Caco-2 (cell line): ENCODE measurements at regions not wholly inside any gene's neighbourhood (a gene's known extent, or its start where the extent isn't known, plus 50 kb on each side); places are given as distances from the start of the nearest gene placed in this dataset.

Experiments
- BruUV-seq: library from RNA; stranded (reverse); fragments of 400-500 nt; replicated peaks from 2 replicates; lab custom pipeline; 2021; lab: Mats Ljungman, UMichigan
- CTCF ChIA-PET: fragments of 300-600 bp; sonication (Branson Sonifier 250); formaldehyde crosslinking; loops from one replicate; lab custom pipeline; 2022; ENCODE audit warnings: antibody characterized with exemption; lab: Charles Lee
- POLR2A ChIA-PET: fragments of 300-600 bp; sonication (Branson Sonifier 250); formaldehyde crosslinking; loops from one replicate; lab custom pipeline; 2022; ENCODE audit warnings: antibody characterized with exemption; lab: Charles Lee
- DNase-seq, 2 experiments: peaks; one replicate each; pipeline versions ENCODE4 v3.0.0 to v3.0.0-alpha.2; 2020 to 2022
- H3K27me3 ChIP-seq: replicated peaks from 2 replicates; pipeline ENCODE4 v1.6.0; 2011; ENCODE audit warnings: low read length; ENCODE audit not compliant: control insufficient read depth, insufficient read depth
- H3K36me3 ChIP-seq: 2 replicates; pipeline ENCODE4 v1.5.1; 2011; ENCODE audit warnings: low read length; ENCODE audit not compliant: control insufficient read depth, insufficient read depth
- H3K4me1 ChIP-seq: fragments of 250-450 bp; sonication (Bioruptor Pico); 2 replicates; pipeline ENCODE4 v1.5.1; 2020; ENCODE audit warnings: mild to moderate bottlenecking
- H3K4me3 ChIP-seq: 2 replicates; pipeline ENCODE4 v1.5.1; 2011; ENCODE audit warnings: low read depth, mild to moderate bottlenecking, control low read depth, low read length
- H3K9me3 ChIP-seq: fragments of 250-450 bp; sonication (Bioruptor Pico); 2 replicates; pipeline ENCODE4 v1.5.1; 2020; ENCODE audit warnings: mild to moderate bottlenecking, moderate library complexity
- H3K27ac Mint-ChIP-seq: one replicate; pipeline ENCODE4 v1.8.0; 2022; ENCODE audit warnings: mixed read lengths; ENCODE audit not compliant: unreplicated experiment
- H3K27me3 Mint-ChIP-seq: one replicate; pipeline ENCODE4 v1.8.0; 2022; ENCODE audit warnings: mixed read lengths; ENCODE audit not compliant: insufficient read depth, unreplicated experiment
- H3K36me3 Mint-ChIP-seq: one replicate; pipeline ENCODE4 v1.8.0; 2022; ENCODE audit warnings: mild to moderate bottlenecking, mixed read lengths; ENCODE audit not compliant: insufficient read depth, unreplicated experiment
- H3K4me1 Mint-ChIP-seq: one replicate; pipeline ENCODE4 v1.8.0; 2022; ENCODE audit warnings: low read depth, mixed read lengths; ENCODE audit not compliant: unreplicated experiment
- H3K4me3 Mint-ChIP-seq: one replicate; pipeline ENCODE4 v1.8.0; 2022; ENCODE audit warnings: mild to moderate bottlenecking, moderate library complexity, mixed read lengths; ENCODE audit not compliant: unreplicated experiment
- H3K9me3 Mint-ChIP-seq: one replicate; pipeline ENCODE4 v1.8.0; 2022; ENCODE audit warnings: mixed read lengths; ENCODE audit not compliant: unreplicated experiment
- intact Hi-C: fragments of 100-400 bp; cut with micrococcal nuclease; formaldehyde crosslinking; loops from one replicate; pipeline ENCODE4 v1.10.0; 2022; ENCODE audit not compliant: unreplicated experiment
- TF ChIP-seq, protein P1 (sequence below), 2 experiments: fragments of 200-600 bp in 1 of 2; IDR thresholded peaks; 1 replicate in 1 of 2; 2 replicates in 1 of 2; pipeline versions ENCODE4 v1.5.1 to v1.8.0; 2011 to 2022; ENCODE audit warnings: antibody characterized with exemption in 1 of 2, control low read depth in 1 of 2, inconsistent platforms in 1 of 2, low read depth in 1 of 2, low read length in 1 of 2, mild to moderate bottlenecking in 1 of 2, moderate library complexity in 1 of 2; ENCODE audit not compliant: insufficient read depth in 1 of 2, severe bottlenecking in 1 of 2, unreplicated experiment in 1 of 2

DNA sequence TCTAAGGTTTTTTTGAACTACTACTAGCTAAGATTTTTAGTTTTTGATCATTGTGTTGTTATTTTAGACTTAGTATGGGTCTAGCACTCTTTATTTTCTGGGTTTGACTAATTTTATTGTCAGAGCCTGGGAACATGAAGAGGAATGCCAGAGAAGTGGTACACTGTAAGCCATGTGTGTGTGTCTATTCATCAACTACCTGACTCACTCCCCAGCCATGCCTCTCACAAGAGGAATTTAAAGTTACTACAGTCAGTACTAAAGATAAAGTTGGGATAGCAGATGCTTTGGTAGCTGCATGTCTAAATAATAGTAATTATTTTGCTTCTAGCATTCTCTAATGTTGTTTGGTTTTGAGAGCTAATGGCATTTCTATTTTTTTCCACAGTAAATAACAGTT is 264.8 kb downstream of the CSNK1G3 start:
- BruUV-seq, result no TSS peak
- DNase-seq, result no peak
- intact Hi-C loops, result no loop called here
- Histone ChIP-seq H3K4me3 (no peak overlapping the region), H3K27me3 (no peaks in the 10 kb centered on the region), H3K36me3 (no peaks in the 10 kb centered on the region), H3K4me1 (no peaks in the 10 kb centered on the region), H3K9me3 (no peaks in the 10 kb centered on the region)
- no peaks in the 10 kb centered on the region for H3K9me3 Mint-ChIP-seq
- TF ChIP-seq, protein P1, sequence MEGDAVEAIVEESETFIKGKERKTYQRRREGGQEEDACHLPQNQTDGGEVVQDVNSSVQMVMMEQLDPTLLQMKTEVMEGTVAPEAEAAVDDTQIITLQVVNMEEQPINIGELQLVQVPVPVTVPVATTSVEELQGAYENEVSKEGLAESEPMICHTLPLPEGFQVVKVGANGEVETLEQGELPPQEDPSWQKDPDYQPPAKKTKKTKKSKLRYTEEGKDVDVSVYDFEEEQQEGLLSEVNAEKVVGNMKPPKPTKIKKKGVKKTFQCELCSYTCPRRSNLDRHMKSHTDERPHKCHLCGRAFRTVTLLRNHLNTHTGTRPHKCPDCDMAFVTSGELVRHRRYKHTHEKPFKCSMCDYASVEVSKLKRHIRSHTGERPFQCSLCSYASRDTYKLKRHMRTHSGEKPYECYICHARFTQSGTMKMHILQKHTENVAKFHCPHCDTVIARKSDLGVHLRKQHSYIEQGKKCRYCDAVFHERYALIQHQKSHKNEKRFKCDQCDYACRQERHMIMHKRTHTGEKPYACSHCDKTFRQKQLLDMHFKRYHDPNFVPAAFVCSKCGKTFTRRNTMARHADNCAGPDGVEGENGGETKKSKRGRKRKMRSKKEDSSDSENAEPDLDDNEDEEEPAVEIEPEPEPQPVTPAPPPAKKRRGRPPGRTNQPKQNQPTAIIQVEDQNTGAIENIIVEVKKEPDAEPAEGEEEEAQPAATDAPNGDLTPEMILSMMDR (IDR thresholded peaks at IDR 0.05; ENCODE audit: insufficient read depth in 1 of 2, low read depth in 1 of 2, low read length in 1 of 2, severe bottlenecking in 1 of 2, unreplicated experiment in 1 of 2), result no peak
- CTCF ChIA-PET, result no interaction called here
- H3K4me3 Mint-ChIP-seq, result no peak overlapping the region
- no peak overlapping the region for H3K27ac Mint-ChIP-seq
- POLR2A ChIA-PET, result no interaction called here
- H3K36me3 Mint-ChIP-seq, result no peaks in the 10 kb centered on the region
- no peaks in the 10 kb centered on the region for H3K4me1 Mint-ChIP-seq
- peaks cover 3% of the 10 kb centered on the region for H3K27me3 Mint-ChIP-seq

DNA sequence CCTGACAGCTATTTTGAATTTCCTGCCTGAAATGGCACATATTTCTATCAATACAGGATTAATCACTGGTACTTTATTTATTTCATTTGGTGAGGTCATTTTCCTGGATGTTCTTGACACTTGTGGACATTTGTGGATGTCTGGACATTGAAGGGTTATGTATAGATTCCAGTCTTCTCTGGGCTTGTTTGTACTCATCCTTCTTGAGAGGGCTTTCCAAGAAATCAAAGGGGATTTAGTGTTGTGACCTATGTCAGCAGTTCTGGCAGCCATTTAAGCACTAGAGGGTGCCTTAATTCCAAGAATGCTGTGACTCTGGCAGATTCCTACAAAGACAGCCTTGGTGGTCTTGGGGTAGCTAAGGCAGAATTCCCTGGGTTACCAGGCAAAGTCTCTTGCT is 259.7 kb downstream of the CSNK1G3 start:
- Histone ChIP-seq H3K27me3 (no peaks in the 10 kb centered on the region), H3K4me1 (no peaks in the 10 kb centered on the region), H3K4me3 (no peak overlapping the region), H3K36me3 (no peaks in the 10 kb centered on the region), H3K9me3 (no peaks in the 10 kb centered on the region; the same call in 1 of the 2 replicates)
- BruUV-seq, result no TSS peak
- H3K9me3 Mint-ChIP-seq, result no peaks in the 10 kb centered on the region
- no peak overlapping the region for H3K27ac Mint-ChIP-seq
- no peak overlapping the region for H3K4me3 Mint-ChIP-seq
- DNase-seq, result no peak
- no peaks in the 10 kb centered on the region for H3K4me1 Mint-ChIP-seq
- H3K27me3 Mint-ChIP-seq, result no peaks in the 10 kb centered on the region
- H3K36me3 Mint-ChIP-seq, result no peaks in the 10 kb centered on the region
- CTCF ChIA-PET, result no interaction called here
- intact Hi-C loops, result no loop called here
- TF ChIP-seq, protein P1 (IDR thresholded peaks at IDR 0.05; ENCODE audit: insufficient read depth in 1 of 2, low read depth in 1 of 2, low read length in 1 of 2, severe bottlenecking in 1 of 2, unreplicated experiment in 1 of 2), result no peak
- POLR2A ChIA-PET, result no interaction called here

DNA sequence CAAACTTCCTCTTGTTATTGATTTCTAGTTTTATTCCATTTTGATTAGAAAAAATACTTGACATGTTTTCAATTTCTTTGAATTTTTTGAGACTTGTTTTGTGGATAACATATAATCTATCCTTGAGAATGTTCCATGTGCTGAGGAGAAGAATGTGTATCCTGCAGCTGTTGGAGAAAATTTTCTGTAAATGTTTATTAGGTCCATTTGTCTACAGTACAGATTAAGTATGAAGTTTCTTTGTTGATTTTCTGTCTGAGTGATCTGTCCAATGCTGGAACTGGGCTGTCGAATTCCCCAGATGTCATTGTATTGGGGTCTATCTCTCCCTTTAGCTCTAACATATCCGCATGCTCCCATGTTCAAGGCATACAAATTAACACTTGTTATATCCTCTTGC is 251.2 kb downstream of the CSNK1G3 start:
- Mint-ChIP-seq H3K4me1 (no peaks in the 10 kb centered on the region), H3K9me3 (peaks cover 25% of the 10 kb centered on the region), H3K4me3 (no peak overlapping the region), H3K27me3 (no peaks in the 10 kb centered on the region), H3K27ac (no peak overlapping the region), H3K36me3 (no peaks in the 10 kb centered on the region)
- Histone ChIP-seq H3K9me3 (peaks cover 8% of the 10 kb centered on the region), H3K27me3 (no peaks in the 10 kb centered on the region), H3K4me1 (no peaks in the 10 kb centered on the region), H3K36me3 (no peaks in the 10 kb centered on the region), H3K4me3 (no peak overlapping the region)
- DNase-seq, result no peak
- CTCF ChIA-PET, result no interaction called here
- intact Hi-C loops, result no loop called here
- TF ChIP-seq, protein P1 (IDR thresholded peaks at IDR 0.05; ENCODE audit: insufficient read depth in 1 of 2, low read depth in 1 of 2, low read length in 1 of 2, severe bottlenecking in 1 of 2, unreplicated experiment in 1 of 2), result no peak
- BruUV-seq, result no TSS peak
- POLR2A ChIA-PET, result no interaction called here
